ENCODE measurements at regions not wholly inside any gene's neighbourhood (a gene's known extent, or its start where the extent isn't known, plus 50 kb on each side); places are given as distances from the start of the nearest gene placed in this dataset.
"Not testable (repeated sequence)": the region's sequence is repeated elsewhere in the genome, so short reads cannot be mapped to it uniquely, and the experiment has no call there.

GRCh38 chr17:73851091-73851490 lies 206.8 kb upstream of the SDK2 start:
- DNase-seq (ENCODE audit: low read depth) = no peak

- no peak for DNase-seq (ENCODE audit: low read depth)
Observed at GRCh38 chr17:73851921-73852320, 207.7 kb upstream of the SDK2 start.

DNA sequence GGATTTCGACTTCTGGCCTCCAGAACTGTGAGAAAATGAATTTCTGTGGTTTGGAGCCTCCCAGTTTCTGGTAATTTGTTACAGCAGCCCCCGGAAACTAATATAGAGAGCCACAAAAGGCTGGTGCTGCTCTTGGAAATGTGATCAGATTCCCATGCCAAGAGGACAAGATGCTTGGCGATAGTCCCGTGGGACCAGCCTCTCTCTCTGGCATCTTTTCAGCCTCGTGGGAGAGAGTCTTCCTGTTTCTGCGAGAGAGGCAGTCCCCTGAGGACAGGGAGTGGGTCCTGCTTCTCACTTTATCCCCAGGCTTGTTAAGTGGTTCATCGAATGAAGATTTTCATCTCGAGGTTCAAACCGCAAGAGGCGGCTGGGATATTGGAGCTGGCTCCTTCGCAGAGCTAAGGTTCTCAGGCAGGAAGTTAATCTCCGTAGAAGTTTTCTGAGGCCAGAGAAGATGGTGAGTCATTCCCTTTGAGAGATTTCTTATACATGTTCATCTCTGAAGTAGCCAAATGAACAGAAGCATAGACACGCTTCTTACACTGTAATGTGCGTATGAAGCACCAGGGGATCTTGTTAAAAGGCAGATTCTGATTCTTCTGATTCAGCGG lies 211.6 kb upstream of the SDK2 start:
- no peak for DNase-seq (ENCODE audit: low read depth)

DNA sequence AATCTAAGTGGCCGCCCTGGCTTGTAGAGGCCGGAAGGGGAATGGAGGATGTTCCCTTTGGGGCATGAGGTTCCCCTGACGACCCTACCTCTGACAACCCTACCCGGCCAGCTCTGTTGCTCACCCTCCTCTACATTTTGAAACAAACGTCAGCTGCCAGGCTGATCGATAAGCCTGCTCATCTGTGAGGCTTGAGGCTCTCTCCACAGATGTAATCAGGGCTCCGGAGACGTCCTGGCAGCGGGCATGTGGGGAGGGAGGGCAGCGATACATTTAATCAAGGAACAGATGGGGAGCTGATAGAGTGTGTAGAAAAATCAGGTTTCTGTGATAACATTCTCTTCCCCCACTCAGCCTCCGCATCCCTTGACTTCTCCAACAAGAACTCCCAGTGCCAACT lies 212.3 kb upstream of the SDK2 start:
- no peak for DNase-seq (ENCODE audit: low read depth)

GRCh38 chr17:73859439-73860008 lies 215.3 kb upstream of the SDK2 start:
- DNase-seq (ENCODE audit: low read depth) = not testable (repeated sequence)

GRCh38 chr17:73861543-73861942 lies 217.3 kb upstream of the SDK2 start:
- DNase-seq (ENCODE audit: low read depth) = no peak

DNA sequence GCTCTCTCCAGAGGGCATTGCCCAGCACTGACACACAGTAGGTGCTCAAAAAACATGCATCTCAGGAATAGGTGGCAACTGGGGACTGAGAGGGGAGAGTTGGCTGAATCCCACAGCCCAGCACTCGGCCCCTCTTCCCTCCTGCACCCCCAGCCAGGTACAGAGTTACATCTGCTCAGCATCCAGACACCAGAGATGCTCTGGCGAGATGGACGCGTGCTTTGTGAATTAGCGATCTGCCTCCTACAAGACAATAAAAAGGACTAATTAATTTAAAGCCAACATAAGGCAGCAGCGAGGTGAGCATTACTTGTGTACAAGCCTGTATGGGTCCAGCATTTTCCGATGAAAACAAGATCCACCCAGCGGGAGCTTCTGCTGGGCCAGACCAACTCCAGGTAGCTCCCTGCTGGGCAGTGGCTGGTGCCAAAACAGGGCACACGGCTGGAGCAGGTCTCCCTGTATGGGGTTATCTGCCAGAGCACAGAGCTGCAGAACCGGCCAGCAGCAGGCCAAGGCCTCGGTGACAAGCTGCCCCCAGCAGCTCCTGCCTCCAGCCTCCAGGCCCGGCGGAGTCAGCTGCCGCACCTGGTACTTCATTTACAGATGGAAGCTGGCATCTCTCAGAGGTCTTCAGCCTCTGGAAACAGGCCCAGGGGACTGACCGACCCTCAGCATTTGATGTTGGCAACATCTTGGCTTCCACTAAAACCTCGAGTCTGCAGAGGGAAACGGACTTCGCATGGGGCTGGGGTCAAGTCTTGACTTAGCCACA lies 219.7 kb upstream of the SDK2 start:
- no peak for DNase-seq (ENCODE audit: low read depth)

GRCh38 chr17:73865831-73866230 lies 221.6 kb upstream of the SDK2 start:
- DNase-seq (ENCODE audit: low read depth) = no peak

DNA sequence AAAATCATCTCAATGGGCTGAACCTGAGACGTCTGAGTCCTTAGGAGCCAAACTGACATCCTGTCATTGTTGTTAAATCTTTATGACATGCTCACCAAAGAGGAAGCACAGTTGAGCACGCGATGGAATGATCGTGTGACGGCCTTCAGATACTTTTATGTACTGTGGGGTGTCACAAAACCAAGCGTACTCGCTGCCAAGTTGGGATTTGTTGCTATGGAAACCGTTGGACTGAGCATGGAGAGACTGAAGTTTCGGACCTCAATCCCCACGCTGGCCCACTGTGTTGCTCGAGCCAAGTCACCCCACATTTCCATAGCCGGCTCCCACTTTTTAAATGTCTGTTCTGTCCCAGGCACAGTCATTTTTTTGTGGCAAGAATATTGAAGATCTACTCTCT lies 222.8 kb upstream of the SDK2 start:
- no peak for DNase-seq (ENCODE audit: low read depth)

DNA sequence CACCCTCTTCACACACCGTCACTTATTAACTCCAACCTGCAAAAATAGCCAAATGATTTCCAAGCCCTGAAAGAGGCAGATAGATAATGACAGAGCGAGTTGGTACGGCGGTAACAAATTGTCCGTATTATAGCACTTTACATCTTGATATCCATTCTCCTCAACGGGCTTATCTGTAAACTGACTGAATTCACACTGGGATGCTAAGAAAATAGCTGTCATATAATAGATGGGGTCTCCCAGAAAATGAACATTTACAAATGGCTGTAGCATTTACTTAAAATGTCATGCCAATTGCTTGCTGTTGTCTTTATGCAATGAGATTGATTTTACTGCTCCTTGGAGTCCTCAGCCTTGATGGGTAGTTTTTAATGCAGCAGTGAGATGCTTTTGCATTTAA lies 225.8 kb upstream of the SDK2 start:
- no peak for DNase-seq (ENCODE audit: low read depth)

- DNase-seq (ENCODE audit: low read depth) = no peak
Observed at GRCh38 chr17:73870473-73870872, 226.2 kb upstream of the SDK2 start.

DNA sequence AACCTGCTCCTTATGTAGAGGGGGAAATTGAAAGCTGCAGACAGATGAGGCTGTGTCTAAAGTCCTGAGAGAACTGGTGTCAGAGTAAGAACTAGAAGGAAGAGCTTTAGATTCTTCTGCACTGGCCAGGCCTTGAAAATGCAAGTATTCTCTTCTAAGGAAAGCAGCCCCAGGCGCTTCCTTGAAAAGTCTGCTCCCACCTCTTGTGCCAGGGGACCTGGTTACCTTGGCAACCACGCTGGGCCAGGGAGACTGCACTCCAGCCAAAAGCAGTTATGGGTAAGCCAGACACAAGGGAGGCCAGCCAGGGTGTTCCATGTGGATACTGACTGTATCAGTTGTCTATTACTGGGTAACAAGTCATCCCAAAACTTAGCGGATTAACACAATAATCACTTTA lies 228.6 kb upstream of the SDK2 start:
- no peak for DNase-seq (ENCODE audit: low read depth)

DNA sequence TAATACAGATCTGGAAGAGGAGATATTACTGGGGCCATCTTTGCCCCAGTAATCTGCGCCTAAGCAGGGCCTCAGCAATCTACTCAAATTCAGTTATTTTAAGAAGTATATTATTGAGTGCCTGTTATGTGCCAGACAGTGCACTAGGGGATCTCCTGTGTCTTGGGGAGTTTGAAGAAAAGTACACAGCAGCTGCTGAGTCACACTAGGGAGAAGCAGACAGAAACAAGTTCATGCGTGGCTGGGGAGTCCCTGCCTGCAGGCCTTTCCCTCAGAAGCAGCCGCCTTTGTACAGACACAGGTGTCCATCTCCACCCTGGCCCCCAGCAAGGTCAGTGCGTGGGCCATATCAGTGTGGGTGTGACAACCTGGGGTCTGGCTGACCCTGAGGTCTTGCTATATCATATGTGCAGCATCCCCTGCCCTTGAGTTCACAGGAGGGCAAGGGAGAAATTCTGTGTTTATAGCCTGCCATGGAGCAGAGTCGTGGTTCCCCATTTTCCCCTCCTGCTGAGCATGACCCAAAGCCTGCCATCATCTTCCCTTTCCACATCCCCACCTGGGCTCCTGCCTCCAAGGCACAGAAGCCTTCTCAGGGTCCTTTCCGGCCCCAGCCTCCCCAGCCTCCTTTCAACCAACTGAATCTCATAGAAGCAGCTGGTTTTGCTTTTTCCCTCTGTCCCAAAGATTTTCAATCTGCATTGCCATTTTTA lies 229.9 kb upstream of the SDK2 start:
- DNase-seq (ENCODE audit: low read depth) = no peak

- no peak for DNase-seq (ENCODE audit: low read depth)
Observed at GRCh38 chr17:73875346-73875745, 231.1 kb upstream of the SDK2 start.

DNA sequence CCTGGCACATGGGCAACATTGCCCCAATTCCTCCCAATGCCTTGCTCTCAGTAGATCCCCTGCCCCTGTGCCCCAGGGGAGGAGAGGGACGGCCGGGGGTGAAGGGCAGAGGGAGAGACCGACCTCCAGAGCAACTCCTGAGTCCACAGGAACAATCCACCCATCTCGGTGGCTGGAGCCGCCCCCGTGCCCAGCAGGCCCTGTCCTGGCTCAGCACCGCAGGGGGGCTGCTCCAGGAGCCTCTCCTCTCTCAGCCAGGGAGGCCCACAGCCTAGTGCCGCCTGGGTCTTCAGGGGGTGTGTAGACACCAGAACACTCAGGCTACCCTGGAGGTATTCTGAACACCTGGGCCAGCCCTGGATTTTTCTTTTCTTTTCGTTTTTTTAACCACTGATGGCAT lies 233.7 kb upstream of the SDK2 start:
- no peak for DNase-seq (ENCODE audit: low read depth)

GRCh38 chr17:73878923-73879322 lies 234.7 kb upstream of the SDK2 start:
- DNase-seq (ENCODE audit: low read depth) = no peak

- DNase-seq (ENCODE audit: low read depth) = no peak
Observed at GRCh38 chr17:73879987-73880386, 235.7 kb upstream of the SDK2 start.

- DNase-seq (ENCODE audit: low read depth) = no peak
Observed at GRCh38 chr17:73882590-73882989, 238.3 kb upstream of the SDK2 start.

DNA sequence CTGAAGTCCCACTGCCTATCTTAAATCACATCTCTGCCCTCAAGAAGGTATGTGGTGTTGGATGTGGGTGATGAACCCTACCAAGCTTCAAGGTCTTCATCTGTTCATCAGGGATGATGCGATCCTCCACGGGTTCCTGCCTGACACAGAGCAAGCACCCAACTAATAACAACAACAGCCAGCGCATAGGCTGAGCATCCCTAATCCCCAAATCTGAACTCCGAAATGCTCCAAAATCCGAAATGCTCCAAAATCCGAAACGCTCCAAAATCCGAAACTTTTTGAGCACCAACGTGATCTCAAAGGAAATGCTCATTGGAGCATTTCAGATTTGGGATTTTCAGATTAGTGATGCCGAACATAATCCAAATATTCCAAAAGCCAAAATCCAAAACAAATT lies 238.9 kb upstream of the SDK2 start:
- DNase-seq (ENCODE audit: low read depth) = no peak

DNA sequence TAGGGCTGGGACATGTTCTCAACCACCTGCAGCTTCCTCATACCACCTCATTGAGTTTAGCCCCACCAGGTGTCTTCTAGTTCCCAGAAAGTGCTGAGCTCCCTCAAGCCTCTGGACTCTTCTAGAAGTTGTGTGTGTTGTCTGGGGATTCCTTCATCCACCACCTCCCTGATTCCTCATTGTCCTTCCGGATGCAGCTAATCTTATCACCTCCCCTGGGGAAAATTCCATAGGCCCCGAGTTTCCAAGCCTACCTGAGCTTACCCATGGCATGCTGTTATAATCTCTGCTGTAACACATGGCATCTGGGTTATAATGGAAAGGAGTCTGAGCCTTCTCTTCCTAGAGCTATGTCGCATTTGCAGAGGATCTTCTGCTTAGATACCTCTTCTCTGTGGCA lies 243.5 kb upstream of the SDK2 start:
- DNase-seq (ENCODE audit: low read depth) = no peak

DNA sequence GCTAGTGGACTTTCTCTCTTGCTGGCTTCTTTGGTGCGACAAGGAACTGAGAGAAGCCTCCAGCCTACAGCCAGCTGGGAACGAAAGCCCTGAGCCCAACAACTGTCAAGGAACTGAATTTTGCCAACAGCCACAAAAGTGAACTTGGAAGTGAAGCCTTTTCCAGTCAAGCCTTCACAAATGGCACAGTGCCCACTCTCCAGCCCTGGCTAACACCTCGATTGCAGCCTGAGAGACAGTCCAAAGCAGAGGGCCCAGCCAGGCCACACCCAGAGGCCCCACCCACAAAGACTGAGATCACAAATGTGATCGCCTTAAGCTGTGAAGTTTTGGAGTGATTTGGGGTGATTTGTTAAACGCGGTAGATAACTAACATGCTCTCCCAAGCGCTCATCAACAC lies 244.6 kb upstream of the SDK2 start:
- DNase-seq (ENCODE audit: low read depth) = no peak

GRCh38 chr17:73889439-73889838 lies 245.2 kb upstream of the SDK2 start:
- no peak for DNase-seq (ENCODE audit: low read depth)

DNA sequence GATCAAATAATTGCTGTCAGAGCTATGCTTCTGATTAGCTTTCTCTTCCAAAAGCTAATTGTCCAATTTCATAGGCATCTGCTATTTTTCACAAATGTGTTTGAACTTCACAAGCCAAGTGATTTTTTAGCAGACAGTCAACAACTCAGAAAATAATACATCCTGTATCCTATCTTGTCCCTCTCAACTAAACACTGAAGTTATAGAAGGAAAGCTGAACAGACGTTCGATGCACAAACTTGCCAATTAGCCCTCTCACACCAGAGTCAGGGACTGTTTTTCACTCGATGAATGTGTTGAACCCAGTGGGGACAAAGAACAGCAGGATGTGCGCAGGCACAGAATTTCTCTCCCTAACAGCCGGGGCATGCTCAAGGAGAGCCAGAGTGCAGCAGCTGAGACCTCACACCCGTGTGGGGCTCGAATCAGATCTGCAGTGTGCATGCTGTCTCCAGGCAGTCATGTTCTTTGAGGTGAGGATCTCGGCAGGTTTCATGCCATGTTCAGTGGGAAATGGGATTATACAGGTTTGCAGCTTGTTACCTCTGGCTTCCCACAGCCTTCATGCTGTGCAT lies 246.7 kb upstream of the SDK2 start:
- DNase-seq (ENCODE audit: low read depth) = no peak

Measured in HS-27A (cell line).